Activated CD4-positive, alpha-beta T cell treated with anti-CD3 and anti-CD28 coated beads, Interleukin-10, Interleukin-2, amounts not matched to agents 100 ng/mL and 50 ng/mL, durations not matched to agents 16 hours and 8 hours (primary cell): ENCODE measurements at regions not wholly inside any gene's neighbourhood (a gene's known extent, or its start where the extent isn't known, plus 50 kb on each side); places are given as distances from the start of the nearest gene placed in this dataset.
A peak's percentile ranks its signal among the peaks of the same experiment; 100 is the strongest.

Experiments used
- DNase-seq: peaks from one replicate; pipeline ENCODE4 v3.0.0-alpha.2; 2020

DNA sequence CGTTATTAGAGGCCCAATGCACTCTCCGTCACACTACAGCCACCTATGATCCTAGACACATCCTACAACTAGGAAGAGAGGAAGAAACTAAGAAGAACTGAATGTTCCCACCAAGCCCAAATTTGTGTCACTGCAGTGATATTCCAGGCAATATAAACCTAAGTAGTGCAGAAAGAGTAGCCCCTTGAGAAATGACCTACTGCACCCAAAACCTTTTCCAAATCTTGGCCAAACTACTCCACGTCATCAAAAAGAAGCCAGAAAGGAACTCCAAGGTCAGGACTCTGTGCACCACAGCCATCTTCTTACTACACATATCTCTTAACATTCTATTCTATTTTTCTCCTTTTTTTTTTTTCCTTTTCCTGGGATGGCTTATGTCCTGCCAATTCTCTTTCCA, 60.2 kb downstream of the ADAMTS1 start:
- DNase-seq: no peak

DNA sequence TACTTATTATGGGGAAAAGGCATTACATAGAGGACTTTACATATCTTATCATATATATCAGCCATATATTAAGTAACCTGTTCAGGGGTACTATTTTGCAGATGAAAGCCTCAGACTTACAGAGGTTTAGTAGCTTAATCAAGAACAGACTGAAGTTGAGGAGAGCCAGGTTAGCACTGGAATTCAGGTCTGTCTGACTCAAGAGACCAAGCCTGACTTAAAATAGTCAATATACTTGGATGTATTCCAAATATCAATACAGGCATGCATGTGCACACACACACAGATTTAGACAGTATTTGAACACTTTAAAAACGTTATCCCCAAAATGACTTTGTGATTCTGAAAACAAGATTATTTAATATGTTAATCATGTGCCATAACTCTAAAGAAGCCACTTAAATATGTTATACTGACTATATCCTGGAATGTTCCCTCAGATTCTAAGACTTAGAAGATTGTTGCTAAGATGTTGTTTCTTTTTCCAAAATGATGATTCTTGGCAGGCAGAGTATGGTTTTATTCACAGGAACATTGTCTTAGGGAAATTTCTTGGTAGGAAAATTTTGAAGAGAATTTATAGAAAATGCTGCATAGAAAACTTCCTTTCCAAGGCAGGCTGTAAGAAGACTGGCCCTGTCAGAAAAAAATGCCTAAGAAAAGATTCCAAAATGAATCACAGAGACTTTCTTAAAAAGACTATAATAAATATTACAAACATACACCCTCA, 61.6 kb downstream of the ADAMTS1 start:
- no peak for DNase-seq

DNA sequence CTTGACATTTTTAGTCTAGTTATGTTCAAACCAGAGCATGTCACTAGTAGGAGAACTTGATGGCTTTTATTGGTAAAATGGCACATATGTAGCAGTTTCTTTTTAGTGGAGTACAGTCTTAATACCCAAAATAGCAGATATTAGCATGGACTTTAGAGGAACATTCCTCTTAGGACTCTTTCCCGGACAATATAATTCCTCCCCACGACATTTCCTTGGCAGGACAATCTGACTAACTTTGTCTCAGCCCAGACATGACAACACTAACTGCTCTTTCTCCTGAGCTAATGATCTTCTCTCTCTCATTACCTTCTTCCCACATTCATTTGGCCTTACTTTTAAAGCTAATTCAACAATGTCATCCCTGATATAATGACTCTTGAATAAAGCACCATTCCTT, 62.5 kb downstream of the ADAMTS1 start:
- no peak for DNase-seq

DNA sequence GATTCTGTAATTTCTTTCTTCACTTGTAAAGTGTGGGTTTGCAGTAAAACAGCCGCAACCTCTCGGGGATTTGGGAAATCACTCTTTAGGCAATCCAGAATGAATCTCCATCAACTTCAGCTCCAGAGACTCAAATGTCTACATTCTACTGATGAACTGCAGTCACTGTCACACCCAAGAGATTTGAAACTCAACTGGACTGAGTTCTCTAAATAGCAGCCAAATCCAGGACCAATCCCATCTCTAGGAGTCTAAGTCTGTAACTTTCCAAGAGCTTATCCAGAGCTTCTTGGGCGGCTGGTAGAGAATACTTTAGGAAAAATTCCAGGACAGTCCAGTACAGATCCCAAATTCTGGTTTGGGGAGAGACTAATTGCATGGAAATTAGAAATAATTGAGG, 62.9 kb downstream of the ADAMTS1 start:
- no peak for DNase-seq

DNA sequence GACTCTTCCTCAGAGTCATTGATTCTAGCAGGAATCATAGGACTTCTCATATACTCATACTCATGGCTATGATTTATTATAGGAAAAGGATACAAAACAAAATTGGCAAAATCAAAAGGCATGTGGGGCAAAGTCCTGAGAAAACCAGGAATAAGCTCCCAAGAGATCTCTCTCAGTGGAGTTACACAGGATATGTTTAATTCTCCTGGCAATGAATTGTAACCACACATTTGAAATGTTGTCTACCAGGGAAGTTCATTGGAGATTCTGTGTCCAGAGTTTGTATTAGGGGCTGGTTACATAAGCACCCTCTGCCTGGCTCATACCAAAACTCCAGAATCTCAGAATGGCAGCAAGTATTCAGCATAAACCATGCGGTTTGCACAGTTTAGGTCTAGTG, 63.9 kb downstream of the ADAMTS1 start:
- no peak for DNase-seq

DNA sequence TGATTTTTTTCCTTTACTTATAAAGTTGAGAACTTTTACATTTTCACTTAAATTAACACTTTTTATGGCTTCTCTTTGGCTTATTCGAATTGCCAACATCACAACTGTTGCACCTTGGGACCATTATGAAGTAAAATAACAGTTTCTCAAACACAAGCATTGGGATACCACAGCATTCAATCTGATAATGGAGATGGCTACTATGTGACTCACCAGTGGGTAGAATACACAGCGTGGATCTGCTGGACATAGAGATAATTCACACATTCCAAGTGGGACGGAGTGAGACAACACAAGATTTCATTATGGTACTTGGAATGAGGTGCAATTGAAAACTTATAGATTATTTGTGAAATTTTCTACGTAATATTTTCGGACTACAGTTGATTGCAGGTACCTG, 68.0 kb downstream of the ADAMTS1 start:
- no peak for DNase-seq

DNA sequence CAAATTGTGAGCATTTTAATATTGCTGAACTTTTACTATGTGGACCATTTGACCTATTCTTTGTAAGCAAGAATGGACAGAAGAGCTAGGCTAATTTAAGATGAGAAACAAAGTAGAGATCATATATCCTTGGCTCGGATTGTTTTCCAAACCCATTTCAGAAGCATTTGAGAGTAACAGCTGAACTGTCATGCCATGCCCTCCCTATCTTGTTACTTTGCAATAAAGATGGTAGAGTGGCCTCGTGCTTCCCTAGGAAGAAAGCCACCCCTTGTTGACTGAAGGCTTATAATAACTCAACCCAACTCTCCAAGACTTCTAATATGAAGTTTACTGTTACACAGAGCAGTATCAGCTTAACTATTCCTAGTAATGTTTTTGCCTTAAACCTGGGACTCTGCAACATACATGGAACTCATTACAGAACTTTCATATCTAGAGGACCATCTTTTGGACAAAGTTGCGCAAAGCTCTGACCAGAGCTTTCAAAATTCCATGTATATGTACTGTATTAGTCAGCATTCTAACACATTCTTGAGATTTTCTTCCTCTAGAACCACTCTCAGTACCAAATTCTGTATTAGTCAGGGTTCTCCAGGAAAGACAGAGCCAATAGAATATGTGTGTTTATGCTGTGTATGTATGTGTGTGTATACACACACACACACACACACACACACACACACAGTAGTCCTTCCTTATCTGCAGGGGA, 68.7 kb downstream of the ADAMTS1 start:
- no peak for DNase-seq

DNA sequence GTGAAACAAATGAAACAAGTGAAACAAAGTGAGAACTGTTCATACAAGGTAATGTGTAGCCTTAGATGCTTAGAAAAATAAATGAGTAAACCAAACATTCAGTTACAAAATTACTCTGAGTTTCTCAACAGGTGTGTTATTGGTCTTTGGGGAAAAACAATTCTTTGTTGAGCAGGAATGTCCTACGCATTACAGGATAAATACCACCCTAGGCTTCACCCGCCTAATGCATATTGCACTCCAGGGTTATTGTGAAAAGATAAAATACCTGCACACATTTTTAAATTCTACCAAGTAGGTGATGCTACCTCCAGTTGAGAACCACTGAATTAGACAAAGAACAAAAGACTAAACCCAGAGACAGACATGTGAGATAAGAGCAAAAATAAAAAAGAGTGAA, 72.2 kb downstream of the ADAMTS1 start:
- DNase-seq: no peak

DNA sequence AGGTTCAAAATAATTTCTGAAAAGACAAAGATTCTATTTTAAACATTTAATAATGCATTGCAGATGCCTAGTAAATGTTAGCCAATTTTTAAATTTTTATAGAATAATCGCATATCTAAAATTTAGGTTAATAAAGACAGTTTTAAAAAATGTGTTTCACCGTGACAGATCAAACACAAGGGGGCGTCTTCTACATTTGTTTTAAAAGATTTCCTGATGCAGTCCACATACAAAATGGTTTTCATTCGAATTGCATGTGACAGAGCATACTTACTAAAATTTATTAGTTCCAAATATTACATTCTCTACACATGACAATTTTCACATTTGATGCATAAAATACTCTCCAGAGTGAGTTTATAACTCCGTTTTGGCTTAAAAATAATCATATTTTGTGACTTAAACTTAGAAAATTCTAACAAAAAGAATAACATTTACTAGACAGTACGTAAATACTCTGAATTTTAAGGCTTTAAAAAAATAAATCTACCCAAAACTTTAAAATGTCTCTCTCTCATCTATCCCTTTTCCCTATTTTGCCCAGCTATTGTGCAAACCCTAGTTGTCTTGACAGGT, 75.5 kb downstream of the ADAMTS1 start:
- DNase-seq: peak; percentile 15

DNA sequence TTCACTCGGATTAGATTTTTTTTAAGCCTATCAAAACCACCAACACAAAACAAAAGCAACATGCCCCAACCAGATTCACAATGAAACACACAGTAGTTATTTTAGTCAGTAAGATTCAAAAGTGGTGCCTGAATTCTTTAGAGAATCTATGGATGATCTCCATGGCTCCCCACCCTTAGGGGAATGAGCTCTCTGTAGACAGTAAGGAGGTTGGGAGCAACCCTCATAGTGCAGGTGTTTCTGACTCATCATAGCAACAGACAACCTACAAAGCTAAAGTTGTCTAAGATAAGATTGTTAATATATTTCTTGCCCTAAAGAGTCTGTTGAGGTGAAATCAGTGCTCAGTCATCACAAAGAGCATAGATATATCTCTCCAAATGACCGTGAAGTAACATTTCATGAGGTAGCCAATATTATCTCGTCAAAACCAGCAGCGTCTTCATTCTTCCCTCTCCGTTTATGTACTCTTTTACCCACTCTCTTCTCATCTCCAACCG, 78.3 kb downstream of the ADAMTS1 start:
- DNase-seq: no peak

DNA sequence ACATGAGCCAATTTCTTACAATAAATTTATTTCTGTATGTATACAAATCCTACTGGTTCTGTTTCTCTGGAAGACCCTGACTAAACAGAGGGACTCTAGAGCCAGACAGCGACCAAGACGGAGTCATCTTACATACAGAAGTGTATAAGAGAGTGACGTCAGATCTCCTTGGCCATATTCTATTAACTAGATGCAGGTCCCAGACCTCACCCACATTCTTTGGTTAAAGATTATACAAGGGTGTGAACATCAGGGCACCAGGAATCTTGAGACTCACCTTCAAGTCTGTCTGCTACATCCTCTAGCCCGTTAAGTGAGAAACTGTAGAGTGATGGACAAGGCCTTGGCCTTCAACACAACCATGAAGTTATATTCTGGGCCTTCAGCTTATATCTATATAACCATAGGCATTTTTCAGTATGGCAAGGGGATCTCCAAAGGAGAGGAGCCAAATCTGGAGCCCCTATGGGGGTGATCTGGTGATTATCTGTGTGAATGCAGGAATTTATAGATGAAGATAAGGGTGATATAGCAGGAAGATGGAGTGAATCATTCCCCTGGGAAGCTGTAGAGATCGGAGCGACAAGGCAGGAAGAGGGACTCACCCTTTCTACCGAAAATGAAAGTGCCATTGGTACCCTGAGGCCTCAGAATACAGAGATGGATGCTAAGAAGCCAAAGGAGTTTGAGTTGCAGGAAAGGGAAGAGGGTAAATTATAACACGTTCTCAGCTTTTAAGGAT, 83.9 kb downstream of the ADAMTS1 start:
- DNase-seq: no peak

DNA sequence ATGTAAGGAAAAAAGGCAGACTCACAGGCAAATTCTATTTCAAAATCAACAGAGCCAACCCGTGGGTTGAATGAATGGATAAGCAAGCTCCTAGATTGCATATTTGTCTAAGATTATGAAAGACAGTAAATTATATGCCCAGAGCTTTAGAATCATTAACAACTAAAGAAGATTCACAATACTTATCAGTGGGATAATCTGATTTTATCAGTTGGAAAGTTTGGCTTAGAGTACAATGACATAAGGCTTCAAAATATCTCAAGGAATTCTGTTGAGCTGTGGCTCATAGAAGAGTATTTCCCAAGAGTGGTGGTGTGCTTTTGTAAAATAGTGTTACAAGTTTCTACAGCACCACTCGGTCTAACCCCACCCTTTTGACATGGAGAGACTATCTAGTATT, 85.5 kb downstream of the ADAMTS1 start:
- no peak for DNase-seq

DNA sequence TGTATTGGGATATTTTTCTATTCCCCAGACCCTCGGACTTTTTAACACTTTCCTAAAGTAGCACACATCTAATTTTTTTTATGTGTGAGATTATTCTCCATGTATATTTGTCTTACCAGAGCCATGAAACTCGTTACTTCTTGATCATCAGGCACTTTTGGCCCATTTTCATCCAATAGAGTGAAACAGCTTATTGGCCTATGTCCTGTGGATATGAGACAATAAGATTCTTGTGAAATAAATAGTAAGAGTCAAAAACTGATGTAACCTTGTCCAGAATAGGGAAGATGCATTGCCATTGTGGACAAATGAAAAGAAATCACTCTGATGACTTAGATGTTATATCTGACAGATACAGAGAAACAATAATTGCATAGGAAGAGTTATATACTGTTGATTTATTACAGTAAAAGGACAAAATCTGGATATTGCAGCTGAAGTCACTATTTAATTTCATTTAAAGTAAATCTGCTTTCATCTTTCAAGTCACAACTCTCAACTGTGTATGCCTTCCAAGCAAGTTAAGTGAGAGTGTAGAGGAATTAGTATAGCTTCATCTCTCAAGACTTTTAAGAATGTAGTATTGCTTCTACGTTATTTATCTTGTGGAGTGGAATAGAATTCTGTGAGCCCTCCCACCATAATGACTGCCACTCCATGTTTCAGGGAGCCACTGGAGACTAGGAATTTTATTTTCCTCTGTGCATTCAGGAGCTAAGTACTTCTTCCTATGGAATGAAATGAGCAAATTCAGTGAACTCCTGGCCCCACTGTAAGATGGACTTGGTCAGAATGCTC, 86.9 kb downstream of the ADAMTS1 start:
- no peak for DNase-seq

DNA sequence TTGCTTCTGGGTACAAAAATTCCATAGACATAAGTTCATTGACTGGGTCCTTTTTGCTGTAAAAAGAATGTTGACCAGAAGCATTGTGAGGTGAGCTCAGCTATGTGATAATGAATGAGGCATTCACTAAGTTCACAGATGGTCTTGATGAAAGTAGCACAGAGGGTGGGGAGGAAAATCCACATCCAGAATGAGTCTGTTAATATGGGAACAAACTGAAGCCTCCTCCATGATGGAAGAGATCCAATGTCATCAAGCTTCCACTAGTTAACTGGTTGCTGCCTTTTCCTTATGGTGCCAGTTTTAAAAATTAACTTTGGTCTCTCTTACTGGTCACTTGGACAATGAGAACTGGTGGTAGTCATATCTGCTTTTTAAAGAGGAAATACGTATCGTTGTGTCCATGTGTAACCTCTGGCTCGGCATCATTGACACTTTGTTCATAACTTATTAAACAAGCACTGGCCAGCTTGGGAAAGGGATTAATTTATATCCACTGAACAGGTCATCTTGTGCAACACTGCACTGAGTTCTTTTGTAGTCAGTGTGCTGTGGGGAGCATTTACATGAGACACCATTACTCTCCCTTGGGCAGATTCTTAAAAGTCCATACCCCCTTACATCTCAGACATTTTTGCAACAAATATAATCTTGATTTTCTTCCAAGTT, 88.6 kb downstream of the ADAMTS1 start:
- no peak for DNase-seq

DNA sequence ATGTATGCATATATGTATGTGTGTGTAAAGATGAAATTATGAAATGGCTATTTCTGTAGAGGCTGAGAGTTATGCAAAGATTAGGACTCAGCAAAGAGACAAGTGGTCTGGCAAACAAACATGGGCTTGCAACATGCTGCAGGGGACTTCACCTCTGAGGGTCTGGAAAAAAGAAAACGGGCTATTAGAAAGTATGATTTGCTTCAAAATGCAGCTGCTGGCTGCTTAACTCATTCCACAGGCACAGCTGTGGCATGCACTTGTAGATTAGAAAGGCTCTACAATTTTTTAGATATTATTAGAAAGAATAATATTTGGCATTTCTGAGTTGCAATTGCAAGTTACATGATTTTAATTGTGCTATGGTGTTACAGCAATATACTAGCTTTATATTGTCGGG, 90.4 kb downstream of the ADAMTS1 start:
- DNase-seq: no peak

DNA sequence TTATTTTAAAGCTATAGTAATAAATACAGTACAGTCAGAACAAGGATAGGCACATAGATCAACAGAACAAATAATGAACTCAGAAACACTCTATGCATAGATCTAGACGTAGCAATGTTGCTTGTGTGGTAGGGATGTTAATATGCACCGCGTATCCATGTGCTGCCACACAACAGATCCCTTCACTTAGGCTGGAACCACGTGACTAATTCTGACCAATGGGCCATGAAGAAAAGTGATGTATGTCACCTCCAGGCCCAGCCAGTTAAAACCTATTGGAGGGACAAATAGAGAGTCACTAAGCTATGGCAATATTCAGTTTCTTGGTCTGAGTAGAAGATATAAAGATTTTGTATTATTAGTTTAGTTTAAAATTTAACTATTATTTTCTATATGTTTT, 91.4 kb downstream of the ADAMTS1 start:
- DNase-seq: no peak

DNA sequence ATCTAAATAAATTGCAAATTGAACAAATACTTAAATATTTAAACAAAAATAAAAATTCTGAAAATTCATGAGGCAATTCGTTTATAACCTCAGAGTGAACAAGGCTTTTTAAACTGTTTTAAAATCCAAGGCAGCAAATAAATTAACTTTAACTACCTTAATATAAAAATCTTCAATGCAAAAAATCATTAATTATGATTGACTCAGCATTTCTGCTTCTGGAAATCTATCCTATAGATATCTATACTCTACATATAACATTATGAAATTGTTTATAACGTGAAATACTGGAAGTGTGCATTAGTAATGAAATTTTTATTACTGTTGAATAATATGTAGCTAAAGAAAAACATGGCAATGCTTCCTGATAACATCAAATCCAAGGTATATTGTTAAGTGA, 92.4 kb downstream of the ADAMTS1 start:
- no peak for DNase-seq

DNA sequence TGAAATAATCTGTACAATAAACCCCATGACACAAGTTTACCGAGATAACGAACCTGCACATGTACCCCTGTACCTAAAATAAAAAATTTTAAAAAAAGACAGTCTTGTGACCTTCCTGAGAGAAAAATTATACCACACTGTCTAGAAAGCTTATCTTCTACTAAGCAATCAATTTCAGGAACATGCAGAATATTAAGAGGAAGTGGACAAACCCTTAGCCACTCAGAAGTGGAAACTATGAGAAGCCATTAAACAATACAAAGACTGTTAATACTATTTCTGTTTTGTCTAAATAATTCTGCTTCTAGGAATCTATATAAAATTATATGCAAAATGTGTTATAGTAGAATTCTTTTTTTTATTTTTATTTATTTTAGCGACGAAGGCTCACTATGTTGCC, 93.9 kb downstream of the ADAMTS1 start:
- no peak for DNase-seq

DNA sequence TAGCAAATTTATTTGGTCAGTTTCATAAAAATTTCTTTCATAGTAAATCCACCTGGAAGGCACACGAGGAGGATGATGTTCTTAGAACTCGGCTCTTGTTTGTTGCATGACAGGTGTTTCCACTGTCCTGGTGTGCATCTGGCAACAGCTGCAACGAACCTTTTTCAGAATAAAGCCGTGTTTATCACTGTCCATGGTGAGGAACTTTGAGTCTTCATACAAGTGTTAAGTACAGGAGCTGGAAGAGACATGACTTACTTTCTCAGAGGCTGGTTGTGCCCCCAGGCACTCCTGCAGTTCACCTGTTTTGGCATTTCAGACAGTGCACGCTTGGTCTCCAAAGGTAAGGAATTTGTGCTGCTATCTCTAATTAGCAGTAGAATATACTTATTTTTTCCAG, 97.1 kb downstream of the ADAMTS1 start:
- DNase-seq: no peak

DNA sequence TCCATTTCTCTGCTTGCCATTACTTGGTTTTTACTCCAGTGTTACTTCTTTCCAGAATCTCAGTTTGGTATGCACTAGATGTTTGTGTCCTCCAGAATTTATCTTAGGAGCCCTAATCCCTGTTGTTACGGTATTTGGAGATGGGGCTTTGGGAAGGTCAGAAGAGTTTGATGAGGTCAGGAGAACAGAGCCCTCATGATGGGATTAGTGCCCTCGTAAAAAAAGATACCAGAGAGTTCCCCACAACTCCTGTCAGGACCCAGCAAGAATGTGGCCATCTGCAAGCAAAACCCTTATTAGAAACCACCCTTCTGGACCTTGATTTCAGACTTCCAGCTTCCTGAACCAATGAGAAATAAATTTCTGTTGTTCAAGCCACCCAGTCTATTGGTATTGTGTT, 98.0 kb downstream of the ADAMTS1 start:
- no peak for DNase-seq

DNA sequence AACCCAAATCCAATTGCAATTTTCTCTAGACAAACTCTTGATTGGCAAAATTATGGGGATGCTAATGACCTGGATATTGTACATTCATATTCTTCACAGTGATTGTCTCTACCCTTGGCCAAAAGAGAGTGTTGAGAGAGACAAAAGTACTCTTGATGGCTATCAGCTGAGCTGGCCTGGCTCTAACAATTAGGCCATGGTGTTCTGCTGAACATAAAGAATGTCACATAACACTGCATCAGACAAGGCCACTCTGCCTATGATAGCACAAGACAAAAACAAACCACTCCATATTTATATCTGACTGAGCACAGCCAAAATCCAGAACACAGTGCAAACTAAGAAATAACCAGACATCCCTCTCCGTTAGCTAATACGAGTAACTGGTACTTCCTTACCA, 101.7 kb downstream of the ADAMTS1 start:
- no peak for DNase-seq

DNA sequence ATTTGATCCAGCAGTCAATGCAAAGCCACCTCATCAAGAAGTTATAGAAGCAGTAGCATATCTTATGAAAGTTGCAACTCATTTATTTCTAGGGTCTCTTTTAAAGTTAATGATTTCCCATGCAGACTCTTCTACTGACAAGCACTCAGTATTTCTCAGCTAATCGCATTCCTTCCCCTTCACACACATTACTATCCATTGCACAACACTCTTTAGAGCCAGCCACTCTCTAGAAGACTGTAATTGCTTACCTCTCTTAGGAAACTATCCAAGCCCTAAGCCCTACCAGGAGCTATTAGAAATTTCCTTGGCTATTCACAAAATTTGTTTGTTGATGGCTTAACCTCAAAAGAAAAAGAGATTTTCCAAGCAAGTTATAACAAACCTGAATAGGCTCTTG, 106.0 kb downstream of the ADAMTS1 start:
- no peak for DNase-seq
